ENCODE measurements at regions not wholly inside any gene's neighbourhood (a gene's known extent, or its start where the extent isn't known, plus 50 kb on each side); places are given as distances from the start of the nearest gene placed in this dataset.
"Not testable (repeated sequence)": the region's sequence is repeated elsewhere in the genome, so short reads cannot be mapped to it uniquely, and the experiment has no call there.

DNA sequence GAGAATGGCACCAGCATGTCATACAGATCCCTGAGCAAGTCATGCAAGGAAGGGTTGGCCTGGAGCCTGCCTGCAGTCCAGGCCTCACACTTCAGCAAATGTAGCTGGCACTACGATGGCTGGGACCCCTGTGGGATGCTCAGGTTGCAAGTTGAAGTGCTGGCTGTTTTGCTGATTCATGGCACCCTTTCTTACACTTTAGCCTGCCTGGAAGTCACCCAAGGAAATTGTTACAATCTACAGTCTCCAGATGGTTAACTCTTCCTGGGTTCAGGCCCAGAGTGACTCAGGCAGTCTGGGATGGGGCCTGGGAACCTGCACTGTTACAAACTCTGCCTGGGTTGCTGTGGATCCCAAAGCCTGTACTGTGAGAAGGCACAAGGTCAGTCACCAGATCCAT lies 91.0 kb upstream of the SLC6A11 start:
- no peak overlapping the region for H3K4me3 ChIP-seq
- H3K36me3 ChIP-seq = no peaks in the 10 kb centered on the region
- no peaks in the 10 kb centered on the region for H3K4me1 ChIP-seq
- H3K9me3 ChIP-seq = no peaks in the 10 kb centered on the region
- no peak for DNase-seq (ENCODE audit: low spot score)
- no peak overlapping the region for H3K27ac ChIP-seq
- TF ChIP-seq, protein P1, sequence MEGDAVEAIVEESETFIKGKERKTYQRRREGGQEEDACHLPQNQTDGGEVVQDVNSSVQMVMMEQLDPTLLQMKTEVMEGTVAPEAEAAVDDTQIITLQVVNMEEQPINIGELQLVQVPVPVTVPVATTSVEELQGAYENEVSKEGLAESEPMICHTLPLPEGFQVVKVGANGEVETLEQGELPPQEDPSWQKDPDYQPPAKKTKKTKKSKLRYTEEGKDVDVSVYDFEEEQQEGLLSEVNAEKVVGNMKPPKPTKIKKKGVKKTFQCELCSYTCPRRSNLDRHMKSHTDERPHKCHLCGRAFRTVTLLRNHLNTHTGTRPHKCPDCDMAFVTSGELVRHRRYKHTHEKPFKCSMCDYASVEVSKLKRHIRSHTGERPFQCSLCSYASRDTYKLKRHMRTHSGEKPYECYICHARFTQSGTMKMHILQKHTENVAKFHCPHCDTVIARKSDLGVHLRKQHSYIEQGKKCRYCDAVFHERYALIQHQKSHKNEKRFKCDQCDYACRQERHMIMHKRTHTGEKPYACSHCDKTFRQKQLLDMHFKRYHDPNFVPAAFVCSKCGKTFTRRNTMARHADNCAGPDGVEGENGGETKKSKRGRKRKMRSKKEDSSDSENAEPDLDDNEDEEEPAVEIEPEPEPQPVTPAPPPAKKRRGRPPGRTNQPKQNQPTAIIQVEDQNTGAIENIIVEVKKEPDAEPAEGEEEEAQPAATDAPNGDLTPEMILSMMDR (IDR thresholded peaks at IDR 0.05) = no peak
- H3K27me3 ChIP-seq = no peaks in the 10 kb centered on the region

DNA sequence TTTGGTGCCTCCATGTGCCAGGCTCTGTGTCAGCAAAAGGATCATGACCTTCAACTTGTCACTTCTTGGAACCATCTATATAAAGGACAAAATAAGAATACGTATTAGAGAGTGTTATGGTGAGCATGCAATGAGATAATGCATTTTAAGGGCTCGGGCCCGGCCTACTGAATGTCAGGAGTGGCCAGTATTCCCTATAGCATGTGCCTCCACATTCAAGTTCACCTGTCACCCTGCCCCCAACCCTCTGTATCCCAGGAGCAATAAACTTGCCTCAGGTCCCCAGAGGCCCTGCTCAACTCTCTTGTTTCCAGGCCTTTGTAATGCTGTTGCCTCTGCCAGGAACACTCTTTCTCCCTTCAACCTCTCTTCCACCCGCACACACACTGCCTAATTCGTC lies 90.2 kb upstream of the SLC6A11 start:
- TF ChIP-seq, protein P1 (IDR thresholded peaks at IDR 0.05) = no peak
- Histone ChIP-seq H3K27me3 (no peaks in the 10 kb centered on the region), H3K4me1 (no peaks in the 10 kb centered on the region), H3K4me3 (no peak overlapping the region), H3K36me3 (no peaks in the 10 kb centered on the region), H3K27ac (no peak overlapping the region), H3K9me3 (no peaks in the 10 kb centered on the region)
- DNase-seq (ENCODE audit: low spot score) = no peak

DNA sequence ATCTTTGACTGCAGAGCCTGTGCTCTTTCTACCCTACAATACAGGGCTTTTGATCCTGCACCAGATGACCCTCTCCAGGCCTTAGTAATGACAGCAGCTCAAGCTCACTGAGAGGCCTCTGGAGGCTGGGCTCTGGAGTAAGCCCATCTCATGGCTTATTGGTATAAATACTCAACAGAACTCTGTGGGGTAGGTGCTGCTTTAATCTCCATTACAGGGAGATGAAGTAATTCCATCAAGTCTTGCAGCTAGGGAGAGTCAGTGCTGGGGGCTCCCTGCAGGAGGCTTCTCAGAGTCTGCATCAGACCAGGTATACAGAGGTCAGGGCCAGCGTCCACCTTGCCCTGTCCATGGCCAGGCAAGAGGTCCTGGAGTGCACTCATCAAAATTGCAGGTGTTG lies 89.2 kb upstream of the SLC6A11 start:
- H3K27me3 ChIP-seq = no peaks in the 10 kb centered on the region
- H3K4me3 ChIP-seq = no peak overlapping the region
- H3K9me3 ChIP-seq = no peaks in the 10 kb centered on the region
- TF ChIP-seq, protein P1 (IDR thresholded peaks at IDR 0.05) = no peak
- no peaks in the 10 kb centered on the region for H3K4me1 ChIP-seq
- no peak for DNase-seq (ENCODE audit: low spot score)
- H3K36me3 ChIP-seq = no peaks in the 10 kb centered on the region
- H3K27ac ChIP-seq = no peak overlapping the region

DNA sequence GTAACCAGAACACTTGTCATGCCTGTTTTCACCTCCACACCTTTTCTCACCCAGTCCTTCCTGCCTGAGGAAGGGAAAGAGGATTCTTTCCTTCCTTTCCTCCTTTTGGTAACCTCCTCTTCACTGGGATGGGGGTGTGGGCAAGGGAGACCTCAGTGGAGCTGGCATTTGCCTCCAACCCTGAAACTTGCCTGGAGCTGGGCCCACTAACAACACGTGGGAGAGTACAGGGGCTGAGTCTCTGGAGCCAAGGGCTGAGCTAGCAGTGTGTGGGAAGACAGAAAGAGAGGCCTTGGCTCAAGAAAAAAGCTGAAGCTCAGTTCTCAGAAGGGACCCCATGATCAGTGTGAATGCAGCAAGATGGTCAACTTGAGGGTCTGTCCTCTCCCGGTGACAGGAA lies 86.6 kb upstream of the SLC6A11 start:
- TF ChIP-seq, protein P1 (IDR thresholded peaks at IDR 0.05) = no peak
- no peak overlapping the region for H3K27ac ChIP-seq
- H3K4me3 ChIP-seq = no peak overlapping the region
- DNase-seq (ENCODE audit: low spot score) = no peak
- peaks cover 0 to 21% of the 10 kb centered on the region in 2 donors for H3K9me3 ChIP-seq
- H3K36me3 ChIP-seq = no peaks in the 10 kb centered on the region
- no peaks in the 10 kb centered on the region for H3K27me3 ChIP-seq
- H3K4me1 ChIP-seq = no peaks in the 10 kb centered on the region

DNA sequence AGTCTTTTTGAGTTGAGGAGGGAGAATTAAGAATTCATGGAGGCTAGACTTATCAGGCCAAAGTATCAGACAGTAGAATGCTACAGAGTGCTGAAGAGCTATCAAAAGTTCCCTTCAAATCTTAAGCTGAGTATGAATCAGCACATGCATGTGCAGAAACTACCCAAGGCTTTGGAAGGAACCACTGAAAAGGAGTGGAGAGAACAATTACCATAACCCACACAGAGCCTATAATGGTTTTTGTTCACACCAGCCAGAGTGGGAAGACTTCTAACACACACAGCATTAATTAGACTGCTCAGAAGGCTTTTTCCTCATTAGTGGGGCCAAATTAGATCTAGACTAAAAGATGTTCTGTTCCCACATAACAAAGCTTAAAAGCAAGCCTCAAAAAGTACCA lies 83.7 kb upstream of the SLC6A11 start:
- DNase-seq (ENCODE audit: low spot score) = no peak
- H3K27me3 ChIP-seq = no peaks in the 10 kb centered on the region
- TF ChIP-seq, protein P1 (IDR thresholded peaks at IDR 0.05) = no peak
- no peak overlapping the region for H3K27ac ChIP-seq
- no peak overlapping the region for H3K4me3 ChIP-seq
- peaks cover 0 to 23% of the 10 kb centered on the region in 2 donors for H3K9me3 ChIP-seq
- no peaks in the 10 kb centered on the region for H3K36me3 ChIP-seq
- no peaks in the 10 kb centered on the region for H3K4me1 ChIP-seq

DNA sequence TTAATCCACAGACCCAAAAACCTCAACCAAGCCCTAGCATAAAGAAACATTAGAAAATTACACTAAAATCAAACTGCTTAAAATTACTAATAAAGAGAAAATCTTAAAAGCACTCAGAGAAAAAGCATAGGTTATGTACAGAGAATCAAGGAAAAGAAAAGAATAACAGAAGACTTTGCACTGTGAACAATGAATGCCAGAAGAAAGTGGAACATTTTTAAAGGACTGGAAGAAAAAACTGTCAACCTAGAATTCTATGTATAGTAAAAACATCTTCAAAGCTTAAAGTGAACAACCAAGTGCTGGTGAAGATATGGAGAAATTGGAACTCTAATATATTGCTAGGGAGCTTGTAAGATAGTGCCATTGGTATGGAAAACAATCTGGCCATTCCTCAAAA lies 82.7 kb upstream of the SLC6A11 start:
- TF ChIP-seq, protein P1 (IDR thresholded peaks at IDR 0.05) = no peak
- Histone ChIP-seq H3K27ac (no peak overlapping the region), H3K9me3 (peaks cover 0 to 23% of the 10 kb centered on the region in 2 donors), H3K27me3 (no peaks in the 10 kb centered on the region), H3K36me3 (no peaks in the 10 kb centered on the region), H3K4me1 (no peaks in the 10 kb centered on the region), H3K4me3 (no peak overlapping the region)
- no peak for DNase-seq (ENCODE audit: low spot score)

DNA sequence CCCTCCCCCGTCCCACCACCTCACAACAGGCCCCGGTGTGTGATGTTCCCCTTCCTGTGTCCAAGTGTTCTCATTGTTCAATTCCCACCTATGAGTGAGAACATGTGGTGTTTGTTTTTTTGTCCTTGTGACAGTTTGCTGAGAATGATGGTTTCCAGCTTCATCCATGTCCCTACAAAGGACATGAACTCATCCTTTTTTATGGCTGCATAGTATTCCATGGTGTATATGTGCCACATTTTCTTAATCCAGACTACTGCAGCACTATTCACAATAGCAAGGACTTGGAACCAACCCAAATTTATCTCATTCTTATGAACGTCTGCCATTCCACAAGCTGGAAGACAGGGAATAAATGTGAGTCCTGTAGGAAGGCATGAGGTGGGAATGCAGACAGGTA lies 79.6 kb upstream of the SLC6A11 start:
- not testable (repeated sequence) for H3K27ac ChIP-seq; H3K4me1 ChIP-seq; H3K27me3 ChIP-seq; DNase-seq (ENCODE audit: low spot score); H3K4me3 ChIP-seq; H3K36me3 ChIP-seq
- peaks cover 0 to 23% of the 10 kb centered on the region in 2 donors for H3K9me3 ChIP-seq

Data from right atrium auricular region (tissue), 2 donors.